DOHH2 (cell line): ENCODE measurements at regions not wholly inside any gene's neighbourhood (a gene's known extent, or its start where the extent isn't known, plus 50 kb on each side); places are given as distances from the start of the nearest gene placed in this dataset.
"Not testable (repeated sequence)": the region's sequence is repeated elsewhere in the genome, so short reads cannot be mapped to it uniquely, and the experiment has no call there.

Source experiments
- H3F3A ChIP-seq: fragments of 200-600 bp; sonication (generic), shearing (Covaris generic); 2 replicates; pipeline ENCODE4 v1.6.0; 2016; ENCODE audit warnings: antibody characterized with exemption, mild to moderate bottlenecking; ENCODE audit not compliant: control insufficient read depth, insufficient read depth
- H3K27ac ChIP-seq: fragments of 200-600 bp; sonication (generic); 2 replicates; pipeline ENCODE4 v1.5.1; 2014; ENCODE audit warnings: low read depth, mild to moderate bottlenecking, low read length, moderate library complexity
- H3K27me3 ChIP-seq: fragments of 200-600 bp; sonication (generic); 2 replicates; pipeline ENCODE4 v1.6.1; 2014; ENCODE audit warnings: mild to moderate bottlenecking, low read length, mixed read lengths; ENCODE audit not compliant: control insufficient read depth
- H3K36me3 ChIP-seq: fragments of 200-600 bp; sonication (generic); 2 replicates; pipeline ENCODE4 v1.6.1; 2014; ENCODE audit warnings: mild to moderate bottlenecking, low read length, moderate library complexity, mixed read lengths; ENCODE audit not compliant: control insufficient read depth
- H3K4me1 ChIP-seq: fragments of 200-600 bp; sonication (generic); 2 replicates; pipeline ENCODE4 v1.6.1; 2014; ENCODE audit warnings: mild to moderate bottlenecking, low read length, mixed read lengths; ENCODE audit not compliant: control insufficient read depth
- H3K4me2 ChIP-seq: fragments of 200-600 bp; sonication (generic); 2 replicates; pipeline ENCODE4 v1.6.0; 2014; ENCODE audit warnings: mild to moderate bottlenecking, low read length, moderate library complexity
- H3K4me3 ChIP-seq: fragments of 200-600 bp; sonication (generic); 2 replicates; pipeline ENCODE4 v1.5.1; 2014; ENCODE audit warnings: mild to moderate bottlenecking, low read length, mixed read lengths
- H3K79me2 ChIP-seq: fragments of 200-600 bp; sonication (generic); 2 replicates; pipeline ENCODE4 v1.6.1; 2014; ENCODE audit warnings: mild to moderate bottlenecking, low read length, mixed read lengths; ENCODE audit not compliant: control insufficient read depth
- H3K9me2 ChIP-seq: fragments of 200-600 bp; sonication (generic); replicated peaks from 2 replicates; pipeline ENCODE4 v1.6.1; 2014; ENCODE audit warnings: mild to moderate bottlenecking, low read length, mixed read lengths; ENCODE audit not compliant: control insufficient read depth
- H3K9me3 ChIP-seq: fragments of 200-600 bp; sonication (generic); 2 replicates; pipeline ENCODE4 v1.6.1; 2014; ENCODE audit warnings: antibody characterized with exemption, low read length, mixed read lengths; ENCODE audit not compliant: control insufficient read depth, insufficient read depth
- H4K20me1 ChIP-seq: fragments of 200-600 bp; sonication (generic); 2 replicates; pipeline ENCODE4 v1.6.0; 2014; ENCODE audit warnings: low read depth, mild to moderate bottlenecking, antibody characterized with exemption, low read length, moderate library complexity; ENCODE audit not compliant: control insufficient read depth, insufficient read depth
- EZH2phosphoT487 ChIP-seq: fragments of 200-600 bp; sonication (generic); IDR thresholded peaks from 2 replicates; pipeline ENCODE4 v1.6.1; 2017; ENCODE audit warnings: borderline replicate concordance, mild to moderate bottlenecking, antibody characterized with exemption, low read length, moderate library complexity, mixed read lengths
- TF ChIP-seq, protein P1 (sequence below): fragments of 200-600 bp; sonication (generic); IDR thresholded peaks from one replicate; pipeline ENCODE4 v1.5.1; 2014; ENCODE audit warnings: antibody characterized with exemption, mild to moderate bottlenecking, low read depth, low read length; ENCODE audit not compliant: poor library complexity, severe bottlenecking

- TF ChIP-seq EZH2phosphoT487, result no peak
- TF ChIP-seq, protein P1, sequence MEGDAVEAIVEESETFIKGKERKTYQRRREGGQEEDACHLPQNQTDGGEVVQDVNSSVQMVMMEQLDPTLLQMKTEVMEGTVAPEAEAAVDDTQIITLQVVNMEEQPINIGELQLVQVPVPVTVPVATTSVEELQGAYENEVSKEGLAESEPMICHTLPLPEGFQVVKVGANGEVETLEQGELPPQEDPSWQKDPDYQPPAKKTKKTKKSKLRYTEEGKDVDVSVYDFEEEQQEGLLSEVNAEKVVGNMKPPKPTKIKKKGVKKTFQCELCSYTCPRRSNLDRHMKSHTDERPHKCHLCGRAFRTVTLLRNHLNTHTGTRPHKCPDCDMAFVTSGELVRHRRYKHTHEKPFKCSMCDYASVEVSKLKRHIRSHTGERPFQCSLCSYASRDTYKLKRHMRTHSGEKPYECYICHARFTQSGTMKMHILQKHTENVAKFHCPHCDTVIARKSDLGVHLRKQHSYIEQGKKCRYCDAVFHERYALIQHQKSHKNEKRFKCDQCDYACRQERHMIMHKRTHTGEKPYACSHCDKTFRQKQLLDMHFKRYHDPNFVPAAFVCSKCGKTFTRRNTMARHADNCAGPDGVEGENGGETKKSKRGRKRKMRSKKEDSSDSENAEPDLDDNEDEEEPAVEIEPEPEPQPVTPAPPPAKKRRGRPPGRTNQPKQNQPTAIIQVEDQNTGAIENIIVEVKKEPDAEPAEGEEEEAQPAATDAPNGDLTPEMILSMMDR, result no peak
- Histone ChIP-seq H3K9me2 (no peaks in the 10 kb centered on the region), H3K27ac (no peak overlapping the region), H3K9me3 (no peaks in the 10 kb centered on the region), H3K36me3 (no peaks in the 10 kb centered on the region), H3F3A (no peaks in the 10 kb centered on the region), H3K4me2 (no peak overlapping the region), H3K79me2 (no peaks in the 10 kb centered on the region), H3K4me3 (no peak overlapping the region), H3K27me3 (no peaks in the 10 kb centered on the region), H3K4me1 (no peaks in the 10 kb centered on the region), H4K20me1 (no peaks in the 10 kb centered on the region)
Observed at GRCh38 chr20:16863303-16863702, 115.1 kb downstream of the OTOR start.

DNA sequence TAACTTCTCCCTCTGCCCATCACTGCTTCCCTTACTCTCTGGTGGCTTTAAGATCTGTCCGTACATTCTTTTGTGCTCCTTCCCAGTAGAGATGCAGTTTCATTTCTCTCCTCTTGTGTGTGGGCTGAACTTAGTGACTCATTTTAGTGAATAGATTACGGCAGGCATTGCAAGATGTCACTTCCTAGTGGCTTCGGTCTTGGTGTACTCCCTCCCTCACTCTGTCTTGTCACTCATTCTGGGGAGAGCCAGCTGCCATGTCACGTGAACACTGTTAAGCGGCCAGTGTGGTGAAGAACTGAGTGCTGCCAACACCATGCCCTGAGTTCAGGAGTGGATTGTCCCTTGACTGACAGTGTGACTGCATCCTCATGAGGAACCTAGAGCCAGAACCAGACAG, 115.9 kb downstream of the OTOR start:
- no peaks in the 10 kb centered on the region for H3F3A ChIP-seq
- no peaks in the 10 kb centered on the region for H4K20me1 ChIP-seq
- TF ChIP-seq EZH2phosphoT487, result no peak
- TF ChIP-seq, protein P1, result no peak
- no peak overlapping the region for H3K4me2 ChIP-seq
- no peaks in the 10 kb centered on the region for H3K36me3 ChIP-seq
- H3K27me3 ChIP-seq, result no peaks in the 10 kb centered on the region
- H3K9me2 ChIP-seq, result no peaks in the 10 kb centered on the region
- no peaks in the 10 kb centered on the region for H3K4me1 ChIP-seq
- H3K4me3 ChIP-seq, result no peak overlapping the region
- H3K27ac ChIP-seq, result no peak overlapping the region
- H3K9me3 ChIP-seq, result no peaks in the 10 kb centered on the region
- no peaks in the 10 kb centered on the region for H3K79me2 ChIP-seq

DNA sequence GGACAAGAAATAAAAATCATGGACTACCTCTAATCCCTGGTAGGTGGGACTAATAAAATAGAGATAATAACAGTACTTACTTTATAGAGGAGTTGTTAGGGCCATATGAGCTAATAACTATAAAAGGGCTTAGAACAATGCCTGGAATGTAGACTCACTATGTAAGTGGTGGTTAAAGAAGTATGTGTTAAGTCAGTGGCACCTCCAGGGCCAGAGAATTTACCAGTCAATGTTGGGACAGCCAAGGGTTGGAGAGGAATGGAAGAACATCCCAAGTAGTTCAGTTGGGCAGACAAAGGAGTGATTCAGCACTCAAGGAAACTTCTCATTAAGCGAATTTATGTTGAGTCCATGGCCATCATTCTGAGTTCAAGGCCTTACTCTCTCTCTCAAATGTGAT, 116.8 kb downstream of the OTOR start:
- Histone ChIP-seq H3K4me1 (no peaks in the 10 kb centered on the region), H4K20me1 (no peaks in the 10 kb centered on the region), H3K4me3 (no peak overlapping the region), H3F3A (no peaks in the 10 kb centered on the region), H3K36me3 (no peaks in the 10 kb centered on the region), H3K79me2 (no peaks in the 10 kb centered on the region), H3K27me3 (no peaks in the 10 kb centered on the region), H3K4me2 (no peak overlapping the region), H3K27ac (no peak overlapping the region), H3K9me3 (no peaks in the 10 kb centered on the region), H3K9me2 (no peaks in the 10 kb centered on the region)
- no peak for TF ChIP-seq EZH2phosphoT487
- TF ChIP-seq, protein P1, result no peak

DNA sequence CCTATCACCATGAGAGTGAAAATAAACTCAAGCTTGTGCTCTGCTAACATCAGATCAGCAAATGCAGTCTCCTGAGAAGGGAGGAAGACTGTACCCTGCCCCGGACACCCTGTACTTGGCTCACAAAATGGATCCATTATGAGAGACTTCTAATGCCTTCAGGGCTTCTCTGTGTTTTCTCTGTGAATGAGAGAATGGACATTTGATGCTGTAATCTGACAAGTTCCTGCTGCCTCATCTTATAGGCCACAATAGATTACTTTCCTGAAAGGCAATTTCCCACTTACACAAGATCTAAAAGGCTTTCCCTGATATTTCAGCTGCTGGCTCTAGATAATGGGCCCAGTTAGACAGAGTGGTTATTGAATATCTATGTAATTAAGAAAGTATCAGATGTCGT, 117.2 kb downstream of the OTOR start:
- H3K79me2 ChIP-seq, result no peaks in the 10 kb centered on the region
- H3K9me2 ChIP-seq, result no peaks in the 10 kb centered on the region
- no peaks in the 10 kb centered on the region for H3K4me1 ChIP-seq
- H3K27ac ChIP-seq, result no peak overlapping the region
- H3K27me3 ChIP-seq, result no peaks in the 10 kb centered on the region
- H4K20me1 ChIP-seq, result no peaks in the 10 kb centered on the region
- no peaks in the 10 kb centered on the region for H3K9me3 ChIP-seq
- no peak overlapping the region for H3K4me2 ChIP-seq
- TF ChIP-seq, protein P1, result no peak
- no peak for TF ChIP-seq EZH2phosphoT487
- H3K4me3 ChIP-seq, result no peak overlapping the region
- H3F3A ChIP-seq, result no peaks in the 10 kb centered on the region
- H3K36me3 ChIP-seq, result no peaks in the 10 kb centered on the region

GRCh38 chr20:16873124-16873523, 125.0 kb downstream of the OTOR start:
- not testable (repeated sequence) for H3K9me3 ChIP-seq, H4K20me1 ChIP-seq, H3F3A ChIP-seq, H3K27me3 ChIP-seq, H3K9me2 ChIP-seq, H3K36me3 ChIP-seq, H3K27ac ChIP-seq, H3K4me1 ChIP-seq, H3K4me2 ChIP-seq, H3K4me3 ChIP-seq, H3K79me2 ChIP-seq
